Neural cell (in vitro differentiated cells): ENCODE measurements at regions not wholly inside any gene's neighbourhood (a gene's known extent, or its start where the extent isn't known, plus 50 kb on each side); places are given as distances from the start of the nearest gene placed in this dataset.

Source experiments
- H2AFZ ChIP-seq: fragments of 200-600, 300-800 bp; sonication (generic), shearing (Covaris generic); 2 replicates; pipeline ENCODE4 v1.6.0; 2014; ENCODE audit warnings: low read depth, mild to moderate bottlenecking, antibody characterized with exemption, low read length, moderate library complexity
- H3F3A ChIP-seq: fragments of 200-600 bp; shearing (Covaris generic); 2 replicates; pipeline ENCODE4 v1.6.1; 2016; ENCODE audit warnings: mild to moderate bottlenecking, moderate library complexity, mixed read lengths, antibody characterized with exemption, low read length; ENCODE audit not compliant: insufficient read depth, poor library complexity, severe bottlenecking
- H3K27ac ChIP-seq: fragments of 200-600, 300-800 bp; sonication (generic), shearing (Covaris generic); 2 replicates; pipeline ENCODE4 v1.5.1; 2014; ENCODE audit warnings: mild to moderate bottlenecking, low read length, moderate library complexity
- H3K27me3 ChIP-seq: fragments of 300-800, 200-600 bp; sonication (generic), shearing (Covaris generic); 2 replicates; pipeline ENCODE4 v1.6.0; 2014; ENCODE audit warnings: mild to moderate bottlenecking, low read depth, low read length, moderate library complexity; ENCODE audit not compliant: insufficient read depth
- H3K36me3 ChIP-seq: fragments of 300-800, 200-600 bp; sonication (generic), shearing (Covaris generic); 2 replicates; pipeline ENCODE4 v1.5.1; 2014; ENCODE audit warnings: mild to moderate bottlenecking, antibody characterized with exemption, low read length, moderate library complexity; ENCODE audit not compliant: insufficient read depth
- H3K4me2 ChIP-seq: fragments of 300-800, 200-600 bp; sonication (generic), shearing (Covaris generic); 2 replicates; pipeline ENCODE4 v1.6.0; 2014; ENCODE audit warnings: mild to moderate bottlenecking, low read length
- H3K4me3 ChIP-seq: fragments of 300-800, 200-600 bp; sonication (generic), shearing (Covaris generic); 2 replicates; pipeline ENCODE4 v1.5.1; 2014; ENCODE audit warnings: mild to moderate bottlenecking, low read length, moderate library complexity
- H3K79me2 ChIP-seq: fragments of 200-600 bp; shearing (Covaris generic); replicated peaks from 2 replicates; pipeline ENCODE4 v1.6.0; 2014; ENCODE audit warnings: mild to moderate bottlenecking, low read length, moderate library complexity; ENCODE audit not compliant: insufficient read depth
- H3K9ac ChIP-seq: fragments of 300-800, 200-600 bp; sonication (generic), shearing (Covaris generic); 2 replicates; pipeline ENCODE4 v1.6.1; 2016; ENCODE audit warnings: mild to moderate bottlenecking, low read length, mixed read lengths
- H3K9me2 ChIP-seq: fragments of 200-600 bp; shearing (Covaris generic); 2 replicates; pipeline ENCODE4 v1.6.1; 2016; ENCODE audit warnings: mild to moderate bottlenecking, low read length, mixed read lengths; ENCODE audit not compliant: insufficient read depth
- H3K9me3 ChIP-seq: fragments of 200-600, 300-800 bp; sonication (generic), shearing (Covaris generic); 2 replicates; pipeline ENCODE4 v1.6.1; 2016; ENCODE audit warnings: mild to moderate bottlenecking, mixed run types, low read length, moderate library complexity, mixed read lengths
- H4K20me1 ChIP-seq: fragments of 200-600 bp; shearing (Covaris generic); 2 replicates; pipeline ENCODE4 v1.6.1; 2016; ENCODE audit warnings: mild to moderate bottlenecking, mixed run types; ENCODE audit not compliant: insufficient read depth
- EP300 ChIP-seq: fragments of 450-650 bp; conservative IDR thresholded peaks from 2 replicates; pipeline ENCODE4 v1.6.1; 2014; ENCODE audit warnings: antibody characterized with exemption, mild to moderate bottlenecking, moderate library complexity; ENCODE audit not compliant: poor library complexity, severe bottlenecking
- EZH2 ChIP-seq: fragments of 200-600, 300-800 bp; shearing (Covaris generic), sonication (generic); IDR thresholded peaks from 2 replicates; pipeline ENCODE4 v1.6.1; 2014; ENCODE audit warnings: antibody characterized with exemption, low read length, borderline replicate concordance, mild to moderate bottlenecking; ENCODE audit not compliant: insufficient read depth, poor library complexity, severe bottlenecking
- MXI1 ChIP-seq: fragments of 450-650 bp; conservative IDR thresholded peaks from 2 replicates; pipeline ENCODE4 v1.6.1; 2014; ENCODE audit warnings: antibody characterized with exemption, mild to moderate bottlenecking; ENCODE audit not compliant: poor library complexity, severe bottlenecking
- POLR2AphosphoS5 ChIP-seq: IDR thresholded peaks from 2 replicates; pipeline ENCODE4 v1.6.1; 2012
- RAD21 ChIP-seq: fragments of 450-650 bp; conservative IDR thresholded peaks from 2 replicates; pipeline ENCODE4 v1.6.1; 2014; ENCODE audit warnings: antibody characterized with exemption, mild to moderate bottlenecking, moderate library complexity
- SMC3 ChIP-seq: fragments of 450-650 bp; conservative IDR thresholded peaks from 2 replicates; pipeline ENCODE4 v1.6.1; 2014; ENCODE audit warnings: antibody characterized with exemption, mild to moderate bottlenecking, moderate library complexity; ENCODE audit not compliant: poor library complexity
- TAF1 ChIP-seq: IDR thresholded peaks from 2 replicates; pipeline ENCODE4 v1.6.1; 2012; ENCODE audit warnings: low read depth
- TF ChIP-seq, protein P1 (sequence below): fragments of 450-650 bp; IDR thresholded peaks from 2 replicates; pipeline ENCODE4 v1.5.1; 2014; ENCODE audit warnings: antibody characterized with exemption, mild to moderate bottlenecking, moderate library complexity; ENCODE audit not compliant: poor library complexity, severe bottlenecking
- TF ChIP-seq, protein P2 (sequence below): IDR thresholded peaks from 2 replicates; pipeline ENCODE4 v1.6.1; 2012; ENCODE audit warnings: borderline replicate concordance

DNA sequence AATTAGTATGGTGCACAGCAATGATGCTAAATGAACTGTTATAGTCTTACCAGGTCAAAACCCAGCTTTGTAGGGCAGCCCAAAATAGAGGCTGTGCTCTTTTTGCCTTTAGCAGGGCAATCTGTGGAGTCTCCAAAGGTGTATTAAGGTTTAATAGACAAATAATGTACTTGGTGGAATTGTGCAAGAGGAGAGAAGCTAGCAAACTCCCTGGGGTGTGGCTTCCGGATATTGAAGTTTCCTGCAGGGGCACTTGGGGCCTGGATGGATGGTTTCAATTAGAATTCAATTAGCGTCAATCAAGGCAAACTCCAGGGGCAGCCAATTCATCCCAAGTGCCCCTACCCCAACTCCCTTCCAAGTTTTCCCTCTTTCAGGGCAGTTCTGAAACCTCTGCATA, 285.8 kb downstream of the UTP18 start:
- Histone ChIP-seq H3K36me3 (no peaks in the 10 kb centered on the region), H3K27me3 (no peaks in the 10 kb centered on the region), H3K9me2 (no peaks in the 10 kb centered on the region), H3K79me2 (no peaks in the 10 kb centered on the region), H4K20me1 (no peaks in the 10 kb centered on the region), H3K4me2 (no peak overlapping the region), H3K4me3 (no peak overlapping the region), H3K27ac (no peak overlapping the region), H3F3A (no peaks in the 10 kb centered on the region), H3K9me3 (no peaks in the 10 kb centered on the region), H3K9ac (no peak overlapping the region), H2AFZ (no peak overlapping the region)
- no peak for TF ChIP-seq RAD21
- no peak for TF ChIP-seq EZH2
- TF ChIP-seq MXI1, result no peak
- TF ChIP-seq SMC3, result no peak
- TF ChIP-seq, protein P1, sequence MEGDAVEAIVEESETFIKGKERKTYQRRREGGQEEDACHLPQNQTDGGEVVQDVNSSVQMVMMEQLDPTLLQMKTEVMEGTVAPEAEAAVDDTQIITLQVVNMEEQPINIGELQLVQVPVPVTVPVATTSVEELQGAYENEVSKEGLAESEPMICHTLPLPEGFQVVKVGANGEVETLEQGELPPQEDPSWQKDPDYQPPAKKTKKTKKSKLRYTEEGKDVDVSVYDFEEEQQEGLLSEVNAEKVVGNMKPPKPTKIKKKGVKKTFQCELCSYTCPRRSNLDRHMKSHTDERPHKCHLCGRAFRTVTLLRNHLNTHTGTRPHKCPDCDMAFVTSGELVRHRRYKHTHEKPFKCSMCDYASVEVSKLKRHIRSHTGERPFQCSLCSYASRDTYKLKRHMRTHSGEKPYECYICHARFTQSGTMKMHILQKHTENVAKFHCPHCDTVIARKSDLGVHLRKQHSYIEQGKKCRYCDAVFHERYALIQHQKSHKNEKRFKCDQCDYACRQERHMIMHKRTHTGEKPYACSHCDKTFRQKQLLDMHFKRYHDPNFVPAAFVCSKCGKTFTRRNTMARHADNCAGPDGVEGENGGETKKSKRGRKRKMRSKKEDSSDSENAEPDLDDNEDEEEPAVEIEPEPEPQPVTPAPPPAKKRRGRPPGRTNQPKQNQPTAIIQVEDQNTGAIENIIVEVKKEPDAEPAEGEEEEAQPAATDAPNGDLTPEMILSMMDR, result no peak
- TF ChIP-seq TAF1, result no peak
- no peak for TF ChIP-seq POLR2AphosphoS5
- no peak for TF ChIP-seq EP300
- TF ChIP-seq, protein P2, sequence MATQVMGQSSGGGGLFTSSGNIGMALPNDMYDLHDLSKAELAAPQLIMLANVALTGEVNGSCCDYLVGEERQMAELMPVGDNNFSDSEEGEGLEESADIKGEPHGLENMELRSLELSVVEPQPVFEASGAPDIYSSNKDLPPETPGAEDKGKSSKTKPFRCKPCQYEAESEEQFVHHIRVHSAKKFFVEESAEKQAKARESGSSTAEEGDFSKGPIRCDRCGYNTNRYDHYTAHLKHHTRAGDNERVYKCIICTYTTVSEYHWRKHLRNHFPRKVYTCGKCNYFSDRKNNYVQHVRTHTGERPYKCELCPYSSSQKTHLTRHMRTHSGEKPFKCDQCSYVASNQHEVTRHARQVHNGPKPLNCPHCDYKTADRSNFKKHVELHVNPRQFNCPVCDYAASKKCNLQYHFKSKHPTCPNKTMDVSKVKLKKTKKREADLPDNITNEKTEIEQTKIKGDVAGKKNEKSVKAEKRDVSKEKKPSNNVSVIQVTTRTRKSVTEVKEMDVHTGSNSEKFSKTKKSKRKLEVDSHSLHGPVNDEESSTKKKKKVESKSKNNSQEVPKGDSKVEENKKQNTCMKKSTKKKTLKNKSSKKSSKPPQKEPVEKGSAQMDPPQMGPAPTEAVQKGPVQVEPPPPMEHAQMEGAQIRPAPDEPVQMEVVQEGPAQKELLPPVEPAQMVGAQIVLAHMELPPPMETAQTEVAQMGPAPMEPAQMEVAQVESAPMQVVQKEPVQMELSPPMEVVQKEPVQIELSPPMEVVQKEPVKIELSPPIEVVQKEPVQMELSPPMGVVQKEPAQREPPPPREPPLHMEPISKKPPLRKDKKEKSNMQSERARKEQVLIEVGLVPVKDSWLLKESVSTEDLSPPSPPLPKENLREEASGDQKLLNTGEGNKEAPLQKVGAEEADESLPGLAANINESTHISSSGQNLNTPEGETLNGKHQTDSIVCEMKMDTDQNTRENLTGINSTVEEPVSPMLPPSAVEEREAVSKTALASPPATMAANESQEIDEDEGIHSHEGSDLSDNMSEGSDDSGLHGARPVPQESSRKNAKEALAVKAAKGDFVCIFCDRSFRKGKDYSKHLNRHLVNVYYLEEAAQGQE, result no peak

DNA sequence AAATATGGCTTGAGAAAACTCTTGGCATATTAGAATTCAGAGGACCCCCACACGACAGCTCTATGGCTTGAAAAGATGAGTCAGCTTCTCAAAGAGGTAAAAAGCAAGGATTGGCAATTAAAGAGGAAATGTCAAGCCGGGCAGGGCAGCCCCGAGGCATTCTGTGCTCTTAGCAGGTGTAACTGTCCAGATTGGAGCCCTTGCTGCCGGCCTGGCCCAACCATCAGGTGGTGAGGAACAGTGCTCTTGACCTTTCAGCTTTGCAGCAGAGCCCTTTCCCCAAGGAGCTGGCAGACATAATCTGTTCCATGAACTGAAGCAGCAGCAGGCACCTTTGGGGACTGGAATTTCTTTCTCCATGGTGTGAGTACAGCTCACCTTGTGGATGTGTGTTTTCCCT, 287.8 kb downstream of the UTP18 start:
- H3K79me2 ChIP-seq, result no peaks in the 10 kb centered on the region
- no peak overlapping the region for H3K4me2 ChIP-seq
- no peak overlapping the region for H3K27ac ChIP-seq
- no peaks in the 10 kb centered on the region for H3K36me3 ChIP-seq
- no peaks in the 10 kb centered on the region for H3K9me2 ChIP-seq
- H4K20me1 ChIP-seq, result no peaks in the 10 kb centered on the region
- no peaks in the 10 kb centered on the region for H3K27me3 ChIP-seq
- H2AFZ ChIP-seq, result no peak overlapping the region
- TF ChIP-seq RAD21, result no peak
- TF ChIP-seq EP300, result no peak
- TF ChIP-seq SMC3, result no peak
- TF ChIP-seq MXI1, result no peak
- TF ChIP-seq, protein P1, result no peak
- no peak for TF ChIP-seq POLR2AphosphoS5
- TF ChIP-seq, protein P2, result no peak
- TF ChIP-seq TAF1, result no peak
- no peak for TF ChIP-seq EZH2
- no peak overlapping the region for H3K9ac ChIP-seq
- H3K9me3 ChIP-seq, result no peaks in the 10 kb centered on the region
- no peak overlapping the region for H3K4me3 ChIP-seq
- no peaks in the 10 kb centered on the region for H3F3A ChIP-seq
